Astrocyte (in vitro differentiated cells and primary cell): ENCODE measurements at regions not wholly inside any gene's neighbourhood (a gene's known extent, or its start where the extent isn't known, plus 50 kb on each side); places are given as distances from the start of the nearest gene placed in this dataset.

Source experiments
- DNase-seq: peaks from one replicate; pipeline ENCODE4 v3.0.0-alpha.2; 2010; ENCODE audit warnings: low read depth
- FAIRE-seq: peaks from 2 replicates; lab custom pipeline; 2011; peaks lifted over from hg19 to GRCh38; lab: Jason Lieb, UNC
- H2AFZ ChIP-seq: 2 replicates; pipeline ENCODE4 v1.6.0; 2012; ENCODE audit warnings: low read depth, low read length, inconsistent platforms
- H3K27ac ChIP-seq: 2 replicates; pipeline ENCODE4 v1.5.1; 2011; ENCODE audit warnings: low read depth, low read length, inconsistent platforms
- H3K27me3 ChIP-seq: 2 replicates; pipeline ENCODE4 v1.6.0; 2011; ENCODE audit warnings: low read length, inconsistent platforms; ENCODE audit not compliant: insufficient read depth
- H3K36me3 ChIP-seq: 2 replicates; pipeline ENCODE4 v1.5.1; 2011; ENCODE audit warnings: low read length, inconsistent platforms; ENCODE audit not compliant: insufficient read depth
- H3K4me1 ChIP-seq: 2 replicates; pipeline ENCODE4 v1.5.1; 2011; ENCODE audit warnings: low read length, inconsistent platforms; ENCODE audit not compliant: insufficient read depth
- H3K4me2 ChIP-seq: 2 replicates; pipeline ENCODE4 v1.6.0; 2012; ENCODE audit warnings: low read length, inconsistent platforms
- H3K4me3 ChIP-seq: 2 replicates; pipeline ENCODE4 v1.5.1; 2011; ENCODE audit warnings: low read depth, mild to moderate bottlenecking, low read length, inconsistent platforms; ENCODE audit not compliant: insufficient read depth
- H3K79me2 ChIP-seq: 2 replicates; pipeline ENCODE4 v1.6.0; 2012; ENCODE audit warnings: mild to moderate bottlenecking, low read length, inconsistent platforms; ENCODE audit not compliant: insufficient read depth
- H3K9ac ChIP-seq: 2 replicates; pipeline ENCODE4 v1.6.0; 2012; ENCODE audit warnings: mild to moderate bottlenecking, low read length, inconsistent platforms
- H3K9me3 ChIP-seq: 2 replicates; pipeline ENCODE4 v1.5.1; 2012; ENCODE audit warnings: low read depth, mild to moderate bottlenecking, low read length, inconsistent platforms; ENCODE audit not compliant: insufficient read depth
- H4K20me1 ChIP-seq: 2 replicates; pipeline ENCODE4 v1.6.0; 2012; ENCODE audit warnings: low read length, inconsistent platforms; ENCODE audit not compliant: insufficient read depth
- H3K27ac Mint-ChIP-seq: one replicate; pipeline ENCODE4 v1.8.0; 2021; ENCODE audit warnings: mild to moderate bottlenecking, mixed read lengths; ENCODE audit not compliant: unreplicated experiment
- H3K27me3 Mint-ChIP-seq: one replicate; pipeline ENCODE4 v1.8.0; 2021; ENCODE audit warnings: low read depth, mixed read lengths; ENCODE audit not compliant: unreplicated experiment
- H3K36me3 Mint-ChIP-seq: one replicate; pipeline ENCODE4 v1.8.0; 2021; ENCODE audit warnings: low read depth, mixed read lengths; ENCODE audit not compliant: unreplicated experiment
- H3K4me1 Mint-ChIP-seq: one replicate; pipeline ENCODE4 v1.8.0; 2021; ENCODE audit warnings: low read depth, mixed read lengths; ENCODE audit not compliant: unreplicated experiment
- H3K4me3 Mint-ChIP-seq: one replicate; pipeline ENCODE4 v1.8.0; 2021; ENCODE audit warnings: mild to moderate bottlenecking, moderate library complexity, mixed read lengths; ENCODE audit not compliant: unreplicated experiment
- H3K9me3 Mint-ChIP-seq: one replicate; pipeline ENCODE4 v1.8.0; 2021; ENCODE audit warnings: mild to moderate bottlenecking, mixed read lengths; ENCODE audit not compliant: unreplicated experiment
- EZH2 ChIP-seq: IDR thresholded peaks from 2 replicates; pipeline ENCODE4 v1.6.1; 2012; ENCODE audit warnings: mild to moderate bottlenecking, low read length, inconsistent platforms; ENCODE audit not compliant: insufficient read depth
- TF ChIP-seq, protein P1 (sequence below): IDR thresholded peaks from 2 replicates; pipeline ENCODE4 v1.5.1; 2011; ENCODE audit warnings: low read depth, mild to moderate bottlenecking, inconsistent platforms, low read length, moderate library complexity; ENCODE audit not compliant: insufficient read depth

DNA sequence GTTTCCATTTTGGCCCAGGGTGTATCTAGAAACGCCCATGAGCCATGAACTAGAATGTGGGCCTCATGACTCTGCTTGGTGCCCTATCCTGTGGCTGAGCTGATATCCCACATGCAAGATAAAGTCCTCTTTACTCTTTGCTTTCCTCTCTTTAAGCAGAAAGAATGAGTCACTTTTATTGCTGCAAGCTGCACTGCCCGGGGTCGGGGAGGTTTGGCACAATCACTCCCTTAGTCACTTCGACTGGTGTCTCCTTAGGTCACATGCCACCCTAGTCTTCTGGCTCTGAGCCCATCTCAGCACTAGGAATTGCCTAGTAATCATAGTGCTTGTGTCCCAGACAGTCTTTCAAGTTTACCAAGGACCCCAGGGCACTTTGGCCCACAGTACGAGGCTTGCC, 75.1 kb upstream of the CXorf66 start:
- Histone ChIP-seq H3K36me3 (no peaks in the 10 kb centered on the region), H3K27ac (no peak overlapping the region), H2AFZ (no peak overlapping the region), H4K20me1 (no peaks in the 10 kb centered on the region), H3K79me2 (no peaks in the 10 kb centered on the region), H3K9ac (no peak overlapping the region), H3K9me3 (no peaks in the 10 kb centered on the region), H3K4me2 (no peak overlapping the region), H3K4me1 (no peaks in the 10 kb centered on the region), H3K27me3 (no peaks in the 10 kb centered on the region), H3K4me3 (no peak overlapping the region)
- TF ChIP-seq, protein P1, sequence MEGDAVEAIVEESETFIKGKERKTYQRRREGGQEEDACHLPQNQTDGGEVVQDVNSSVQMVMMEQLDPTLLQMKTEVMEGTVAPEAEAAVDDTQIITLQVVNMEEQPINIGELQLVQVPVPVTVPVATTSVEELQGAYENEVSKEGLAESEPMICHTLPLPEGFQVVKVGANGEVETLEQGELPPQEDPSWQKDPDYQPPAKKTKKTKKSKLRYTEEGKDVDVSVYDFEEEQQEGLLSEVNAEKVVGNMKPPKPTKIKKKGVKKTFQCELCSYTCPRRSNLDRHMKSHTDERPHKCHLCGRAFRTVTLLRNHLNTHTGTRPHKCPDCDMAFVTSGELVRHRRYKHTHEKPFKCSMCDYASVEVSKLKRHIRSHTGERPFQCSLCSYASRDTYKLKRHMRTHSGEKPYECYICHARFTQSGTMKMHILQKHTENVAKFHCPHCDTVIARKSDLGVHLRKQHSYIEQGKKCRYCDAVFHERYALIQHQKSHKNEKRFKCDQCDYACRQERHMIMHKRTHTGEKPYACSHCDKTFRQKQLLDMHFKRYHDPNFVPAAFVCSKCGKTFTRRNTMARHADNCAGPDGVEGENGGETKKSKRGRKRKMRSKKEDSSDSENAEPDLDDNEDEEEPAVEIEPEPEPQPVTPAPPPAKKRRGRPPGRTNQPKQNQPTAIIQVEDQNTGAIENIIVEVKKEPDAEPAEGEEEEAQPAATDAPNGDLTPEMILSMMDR, result no peak
- no peak for TF ChIP-seq EZH2
- Mint-ChIP-seq H3K27ac (no peak overlapping the region), H3K27me3 (no peaks in the 10 kb centered on the region), H3K4me3 (no peak overlapping the region), H3K4me1 (no peaks in the 10 kb centered on the region), H3K9me3 (peaks cover 2% of the 10 kb centered on the region), H3K36me3 (no peaks in the 10 kb centered on the region)
- DNase-seq (peak; percentile 47), FAIRE-seq (no peak)

DNA sequence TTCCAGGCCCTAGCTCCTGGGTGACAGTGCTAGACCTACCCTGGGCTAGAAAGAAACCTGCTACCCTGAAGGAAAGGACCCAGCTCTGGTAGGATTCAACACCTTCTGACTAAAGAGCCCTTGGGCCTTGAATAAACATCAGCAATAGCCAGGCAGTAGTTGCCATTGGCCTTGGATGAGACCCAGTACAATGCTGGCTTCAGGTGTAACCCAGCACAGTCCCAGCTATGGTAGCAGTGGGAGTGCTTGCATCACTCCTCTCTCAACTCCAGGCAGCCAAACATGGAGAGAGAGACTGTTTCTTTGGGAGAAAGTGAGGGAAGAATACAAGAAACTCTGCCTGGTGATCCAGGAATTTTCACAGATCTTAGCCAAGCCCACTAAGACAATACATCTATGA, 73.5 kb upstream of the CXorf66 start:
- Histone ChIP-seq H2AFZ (no peak overlapping the region), H3K4me2 (no peak overlapping the region), H3K27me3 (no peaks in the 10 kb centered on the region), H3K4me3 (no peak overlapping the region), H3K36me3 (no peaks in the 10 kb centered on the region), H3K4me1 (no peaks in the 10 kb centered on the region), H4K20me1 (no peaks in the 10 kb centered on the region), H3K27ac (no peak overlapping the region), H3K79me2 (no peaks in the 10 kb centered on the region), H3K9ac (no peak overlapping the region), H3K9me3 (no peaks in the 10 kb centered on the region)
- Mint-ChIP-seq H3K36me3 (no peaks in the 10 kb centered on the region), H3K4me1 (no peaks in the 10 kb centered on the region), H3K27ac (no peak overlapping the region), H3K27me3 (no peaks in the 10 kb centered on the region), H3K9me3 (peaks cover 2% of the 10 kb centered on the region), H3K4me3 (no peak overlapping the region)
- FAIRE-seq (no peak), DNase-seq (no peak)
- no peak for TF ChIP-seq EZH2
- TF ChIP-seq, protein P1, result no peak

DNA sequence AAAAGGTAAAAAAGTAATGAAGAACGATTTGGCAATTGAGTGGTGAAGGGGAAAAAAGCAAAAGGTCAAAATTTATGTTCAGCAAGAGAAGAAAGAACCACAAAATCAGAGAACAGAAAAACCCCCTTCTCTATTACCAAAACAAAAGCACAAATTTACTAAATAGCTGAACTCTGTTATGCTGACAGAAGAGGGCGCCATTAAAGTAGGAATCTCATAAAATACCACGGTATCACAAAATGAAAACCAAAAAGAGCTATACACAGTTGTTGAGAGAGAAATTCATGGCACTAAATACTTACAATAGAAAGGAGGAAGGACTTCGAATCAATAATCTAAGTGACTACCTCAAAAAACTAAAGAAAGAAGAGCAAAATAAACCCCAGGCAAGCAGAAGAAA, 69.6 kb upstream of the CXorf66 start:
- Histone ChIP-seq H3K4me2 (no peak overlapping the region), H3K27ac (no peak overlapping the region), H3K9ac (no peak overlapping the region), H3K79me2 (no peaks in the 10 kb centered on the region), H3K4me3 (no peak overlapping the region), H3K27me3 (no peaks in the 10 kb centered on the region), H3K9me3 (no peaks in the 10 kb centered on the region), H3K36me3 (no peaks in the 10 kb centered on the region), H2AFZ (no peak overlapping the region), H4K20me1 (no peaks in the 10 kb centered on the region), H3K4me1 (no peaks in the 10 kb centered on the region)
- H3K36me3 Mint-ChIP-seq, result no peaks in the 10 kb centered on the region
- H3K4me3 Mint-ChIP-seq, result no peak overlapping the region
- H3K27me3 Mint-ChIP-seq, result no peaks in the 10 kb centered on the region
- H3K27ac Mint-ChIP-seq, result no peak overlapping the region
- H3K4me1 Mint-ChIP-seq, result no peaks in the 10 kb centered on the region
- DNase-seq, result no peak
- no peak for TF ChIP-seq EZH2
- TF ChIP-seq, protein P1, result peak; percentile 14
- peaks cover 2% of the 10 kb centered on the region for H3K9me3 Mint-ChIP-seq
- FAIRE-seq, result no peak
